Astrocyte (in vitro differentiated cells and primary cell): ENCODE measurements at regions not wholly inside any gene's neighbourhood (a gene's known extent, or its start where the extent isn't known, plus 50 kb on each side); places are given as distances from the start of the nearest gene placed in this dataset.

Source experiments
- EZH2 ChIP-seq: IDR thresholded peaks from 2 replicates; pipeline ENCODE4 v1.6.1; 2012; ENCODE audit warnings: mild to moderate bottlenecking, low read length, inconsistent platforms; ENCODE audit not compliant: insufficient read depth
- TF ChIP-seq, protein P1 (sequence below): IDR thresholded peaks from 2 replicates; pipeline ENCODE4 v1.5.1; 2011; ENCODE audit warnings: low read depth, mild to moderate bottlenecking, inconsistent platforms, low read length, moderate library complexity; ENCODE audit not compliant: insufficient read depth

DNA sequence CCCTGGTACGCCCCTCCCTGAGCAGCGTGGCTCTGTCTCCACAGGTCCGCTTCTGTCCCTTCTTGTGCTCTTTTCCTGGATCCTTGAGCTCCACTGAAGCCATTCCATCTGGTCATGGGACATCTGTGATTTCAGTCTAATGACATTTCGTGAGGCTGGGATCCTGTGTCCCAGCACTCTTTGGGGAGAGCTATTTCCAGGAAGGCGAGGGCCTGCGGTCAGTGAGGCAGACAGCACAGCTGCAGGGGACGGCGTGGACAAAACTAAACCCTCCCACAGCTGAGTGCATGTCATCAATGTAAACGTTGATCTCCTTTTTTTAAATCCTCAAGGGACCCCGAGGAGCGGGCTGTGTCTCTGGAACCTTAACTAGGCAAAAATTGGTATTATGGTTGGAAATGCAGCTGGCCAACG is 127.7 kb downstream of the DACT1 start:
- TF ChIP-seq, protein P1, sequence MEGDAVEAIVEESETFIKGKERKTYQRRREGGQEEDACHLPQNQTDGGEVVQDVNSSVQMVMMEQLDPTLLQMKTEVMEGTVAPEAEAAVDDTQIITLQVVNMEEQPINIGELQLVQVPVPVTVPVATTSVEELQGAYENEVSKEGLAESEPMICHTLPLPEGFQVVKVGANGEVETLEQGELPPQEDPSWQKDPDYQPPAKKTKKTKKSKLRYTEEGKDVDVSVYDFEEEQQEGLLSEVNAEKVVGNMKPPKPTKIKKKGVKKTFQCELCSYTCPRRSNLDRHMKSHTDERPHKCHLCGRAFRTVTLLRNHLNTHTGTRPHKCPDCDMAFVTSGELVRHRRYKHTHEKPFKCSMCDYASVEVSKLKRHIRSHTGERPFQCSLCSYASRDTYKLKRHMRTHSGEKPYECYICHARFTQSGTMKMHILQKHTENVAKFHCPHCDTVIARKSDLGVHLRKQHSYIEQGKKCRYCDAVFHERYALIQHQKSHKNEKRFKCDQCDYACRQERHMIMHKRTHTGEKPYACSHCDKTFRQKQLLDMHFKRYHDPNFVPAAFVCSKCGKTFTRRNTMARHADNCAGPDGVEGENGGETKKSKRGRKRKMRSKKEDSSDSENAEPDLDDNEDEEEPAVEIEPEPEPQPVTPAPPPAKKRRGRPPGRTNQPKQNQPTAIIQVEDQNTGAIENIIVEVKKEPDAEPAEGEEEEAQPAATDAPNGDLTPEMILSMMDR: no peak
- no peak for TF ChIP-seq EZH2
